ENCODE measurements at regions not wholly inside any gene's neighbourhood (a gene's known extent, or its start where the extent isn't known, plus 50 kb on each side); places are given as distances from the start of the nearest gene placed in this dataset.

DNA sequence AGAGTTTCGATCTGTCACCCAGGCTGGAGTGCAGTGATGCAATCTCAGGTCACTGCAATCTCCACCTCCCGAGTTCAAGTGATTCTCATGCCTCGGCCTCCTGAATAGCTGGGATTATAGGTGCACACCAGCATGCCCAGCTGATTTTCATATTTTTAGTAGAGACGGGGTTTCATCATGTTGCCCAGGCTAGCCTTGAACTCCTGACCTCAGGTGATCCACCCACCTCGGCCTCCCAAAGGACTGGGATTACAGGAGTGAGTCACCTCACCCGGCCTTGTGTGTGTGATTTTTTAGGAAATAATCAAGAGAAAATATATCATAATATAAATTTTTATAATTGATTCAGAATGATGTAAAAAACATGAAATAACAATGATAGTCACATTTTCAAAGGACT lies 1231.4 kb downstream of the GALC start:
- no peak overlapping the region for H3K4me3 ChIP-seq (ENCODE audit: low read depth in 1 of 3, low read length in 3 of 3)
- 65% methylated on average over 6 of the region's 6 CpGs for WGBS

More for the DNA sequence above, 1231.4 kb downstream of the GALC start:
- TF ChIP-seq RAD21 (IDR thresholded peaks at IDR 0.05) (no peak), ZBTB33 (IDR thresholded peaks at IDR 0.05) (no peak), JUND (IDR thresholded peaks at IDR 0.05) (no peak), FOXA2 (IDR thresholded peaks at IDR 0.05) (no peak), CTCF (IDR thresholded peaks at IDR 0.05; ENCODE audit: low read depth, low read length, missing input control) (no peak), GABPA (IDR thresholded peaks at IDR 0.05 in 1 of 2, conservative IDR thresholded peaks at IDR 0.05 in 1 of 2) (no peak), FOXA1 (IDR thresholded peaks at IDR 0.05) (no peak), HNF4G (IDR thresholded peaks at IDR 0.05) (no peak), YY1 (IDR thresholded peaks at IDR 0.05) (no peak), ATF3 (IDR thresholded peaks at IDR 0.05) (no peak), HNF4A (conservative IDR thresholded peaks at IDR 0.05) (no peak), EGR1 (IDR thresholded peaks at IDR 0.05; ENCODE audit: low read depth in 2 of 2) (no peak)
- TF ChIP-seq, protein P1, sequence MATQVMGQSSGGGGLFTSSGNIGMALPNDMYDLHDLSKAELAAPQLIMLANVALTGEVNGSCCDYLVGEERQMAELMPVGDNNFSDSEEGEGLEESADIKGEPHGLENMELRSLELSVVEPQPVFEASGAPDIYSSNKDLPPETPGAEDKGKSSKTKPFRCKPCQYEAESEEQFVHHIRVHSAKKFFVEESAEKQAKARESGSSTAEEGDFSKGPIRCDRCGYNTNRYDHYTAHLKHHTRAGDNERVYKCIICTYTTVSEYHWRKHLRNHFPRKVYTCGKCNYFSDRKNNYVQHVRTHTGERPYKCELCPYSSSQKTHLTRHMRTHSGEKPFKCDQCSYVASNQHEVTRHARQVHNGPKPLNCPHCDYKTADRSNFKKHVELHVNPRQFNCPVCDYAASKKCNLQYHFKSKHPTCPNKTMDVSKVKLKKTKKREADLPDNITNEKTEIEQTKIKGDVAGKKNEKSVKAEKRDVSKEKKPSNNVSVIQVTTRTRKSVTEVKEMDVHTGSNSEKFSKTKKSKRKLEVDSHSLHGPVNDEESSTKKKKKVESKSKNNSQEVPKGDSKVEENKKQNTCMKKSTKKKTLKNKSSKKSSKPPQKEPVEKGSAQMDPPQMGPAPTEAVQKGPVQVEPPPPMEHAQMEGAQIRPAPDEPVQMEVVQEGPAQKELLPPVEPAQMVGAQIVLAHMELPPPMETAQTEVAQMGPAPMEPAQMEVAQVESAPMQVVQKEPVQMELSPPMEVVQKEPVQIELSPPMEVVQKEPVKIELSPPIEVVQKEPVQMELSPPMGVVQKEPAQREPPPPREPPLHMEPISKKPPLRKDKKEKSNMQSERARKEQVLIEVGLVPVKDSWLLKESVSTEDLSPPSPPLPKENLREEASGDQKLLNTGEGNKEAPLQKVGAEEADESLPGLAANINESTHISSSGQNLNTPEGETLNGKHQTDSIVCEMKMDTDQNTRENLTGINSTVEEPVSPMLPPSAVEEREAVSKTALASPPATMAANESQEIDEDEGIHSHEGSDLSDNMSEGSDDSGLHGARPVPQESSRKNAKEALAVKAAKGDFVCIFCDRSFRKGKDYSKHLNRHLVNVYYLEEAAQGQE (IDR thresholded peaks at IDR 0.05) = no peak
- Histone ChIP-seq H3K4me1 (ENCODE audit: control insufficient read depth in 4 of 4, insufficient read depth in 4 of 4, low read length in 3 of 4) (peaks cover 0 to 2% (median 0%) of the 10 kb centered on the region in 4 donors), H3K27ac (ENCODE audit: low read depth in 1 of 2, low read length in 2 of 2) (no peak overlapping the region), H3K36me3 (ENCODE audit: control insufficient read depth in 4 of 4, insufficient read depth in 3 of 4, low read depth in 1 of 4, low read length in 3 of 4) (no peaks in the 10 kb centered on the region), H3K27me3 (ENCODE audit: control insufficient read depth in 4 of 4, insufficient read depth in 4 of 4, low read length in 3 of 4) (no peaks in the 10 kb centered on the region), H3K9ac (ENCODE audit: low read depth in 1 of 2, low read length in 2 of 2) (no peak overlapping the region), H3K9me3 (ENCODE audit: control insufficient read depth in 4 of 4, low read length in 3 of 4) (no peaks in the 10 kb centered on the region)
- DNase-seq (ENCODE audit: low spot score) = no peak
